Activated CD4-positive, alpha-beta T cell treated with anti-CD3 and anti-CD28 coated beads, Interleukin-2, Interleukin-6, amounts not matched to agents 100 ng/mL and 50 ng/mL, durations not matched to agents 16 hours and 8 hours (primary cell): ENCODE measurements at regions not wholly inside any gene's neighbourhood (a gene's known extent, or its start where the extent isn't known, plus 50 kb on each side); places are given as distances from the start of the nearest gene placed in this dataset.

Experiments
- DNase-seq: peaks from one replicate; pipeline ENCODE4 v3.0.0-alpha.2; 2020

DNA sequence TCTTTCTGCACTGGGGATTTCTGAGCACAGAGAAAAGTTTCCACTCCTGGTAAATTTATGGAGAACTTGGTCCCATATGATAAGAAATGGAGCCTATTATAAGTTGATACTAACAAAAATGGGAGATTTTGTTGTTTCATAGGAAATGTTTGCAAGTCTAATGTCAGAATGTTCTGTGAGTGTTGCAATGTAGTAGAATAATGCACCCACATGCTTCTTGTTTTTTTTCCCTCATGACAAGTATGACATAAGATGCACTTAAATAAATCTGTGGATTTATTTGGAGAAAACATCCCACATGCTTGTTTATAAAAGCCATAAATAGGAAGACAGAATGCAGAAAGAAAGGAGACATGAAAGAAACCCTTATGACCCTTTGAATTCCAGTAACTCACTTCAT lies 50.8 kb upstream of the KCNJ6 start:
- no peak for DNase-seq

DNA sequence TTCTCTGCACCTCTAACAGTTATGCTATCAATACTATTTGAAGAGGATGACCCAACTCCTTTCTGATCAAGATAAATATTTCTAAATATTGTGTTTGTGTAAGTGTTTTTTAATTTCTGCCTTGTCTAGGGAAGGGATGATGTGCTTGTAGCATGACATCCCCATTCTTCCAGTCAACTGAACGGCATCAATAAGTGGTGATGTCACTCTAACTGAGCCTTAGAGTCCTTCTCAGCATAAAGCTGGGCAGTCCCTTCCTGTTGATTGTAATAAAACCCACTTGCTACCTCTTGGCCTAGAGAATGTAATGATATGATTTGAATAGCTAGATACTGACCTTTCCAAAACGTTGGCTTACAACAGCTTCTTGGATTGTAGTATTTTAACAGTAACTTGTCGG lies 52.5 kb upstream of the KCNJ6 start:
- DNase-seq, result no peak

DNA sequence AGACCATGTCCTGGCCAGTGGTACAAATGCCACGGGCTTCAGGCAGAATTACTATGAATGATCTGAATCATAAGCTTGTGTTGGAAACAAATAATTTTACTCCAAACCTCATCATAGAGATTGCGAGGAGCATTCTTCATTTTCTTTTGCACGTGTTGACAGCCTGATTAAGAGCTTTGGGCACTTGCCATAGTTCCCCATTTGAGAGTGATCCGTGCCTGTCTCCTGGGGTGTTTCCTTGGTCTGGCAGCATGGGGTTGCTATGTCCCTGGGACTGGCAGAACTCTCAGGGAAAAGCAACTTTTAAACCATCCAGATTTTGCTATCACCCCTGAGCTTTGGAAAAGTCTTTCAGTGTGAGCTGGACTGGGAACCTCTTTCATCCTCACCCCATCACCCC lies 54.3 kb upstream of the KCNJ6 start:
- no peak for DNase-seq

DNA sequence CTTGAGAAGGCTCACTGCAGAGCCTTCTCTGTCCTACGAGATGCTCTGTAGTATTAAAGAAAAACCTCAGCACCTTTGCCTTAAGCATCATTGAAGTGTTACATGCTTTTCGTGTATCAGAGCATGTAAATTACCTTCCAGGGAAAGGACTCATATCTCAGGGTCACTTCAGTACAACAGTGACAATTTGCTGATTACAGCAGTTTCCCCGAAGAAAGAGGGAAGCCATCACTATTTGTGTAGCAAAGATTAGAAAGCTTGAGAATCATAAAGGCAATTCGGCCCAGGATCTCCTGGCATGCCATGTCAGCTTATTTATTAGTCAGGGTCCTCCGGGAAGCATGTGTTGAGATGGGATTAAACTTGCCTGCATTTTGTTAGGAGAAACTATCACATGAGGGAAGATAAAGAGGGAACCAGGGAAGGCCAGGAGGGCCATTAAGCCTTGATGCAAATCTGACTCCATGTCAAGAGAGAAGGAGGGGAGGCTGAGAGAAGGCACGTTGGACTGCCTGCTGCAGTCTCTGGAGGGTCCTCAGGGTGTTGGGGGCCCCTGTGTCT lies 55.2 kb upstream of the KCNJ6 start:
- DNase-seq, result no peak

DNA sequence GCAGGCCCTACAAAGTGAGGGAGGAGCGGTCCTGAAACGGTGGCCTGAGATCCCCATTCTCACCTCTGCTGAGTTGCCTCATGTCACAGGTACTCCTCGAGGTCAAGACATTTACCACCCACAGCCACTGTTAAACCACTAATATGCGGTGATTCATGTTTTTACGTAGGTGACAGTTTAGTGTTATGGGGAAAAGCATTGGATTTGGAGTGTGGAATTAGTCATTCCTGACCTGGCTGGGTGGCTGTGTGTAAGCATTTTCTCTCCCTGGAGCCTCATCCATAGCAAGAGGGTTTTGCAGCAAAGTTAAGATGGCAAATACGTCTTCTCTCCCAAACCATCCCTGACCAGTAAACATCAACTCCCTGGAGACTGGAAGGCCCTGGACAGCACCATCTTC lies 57.8 kb upstream of the KCNJ6 start:
- DNase-seq, result no peak

DNA sequence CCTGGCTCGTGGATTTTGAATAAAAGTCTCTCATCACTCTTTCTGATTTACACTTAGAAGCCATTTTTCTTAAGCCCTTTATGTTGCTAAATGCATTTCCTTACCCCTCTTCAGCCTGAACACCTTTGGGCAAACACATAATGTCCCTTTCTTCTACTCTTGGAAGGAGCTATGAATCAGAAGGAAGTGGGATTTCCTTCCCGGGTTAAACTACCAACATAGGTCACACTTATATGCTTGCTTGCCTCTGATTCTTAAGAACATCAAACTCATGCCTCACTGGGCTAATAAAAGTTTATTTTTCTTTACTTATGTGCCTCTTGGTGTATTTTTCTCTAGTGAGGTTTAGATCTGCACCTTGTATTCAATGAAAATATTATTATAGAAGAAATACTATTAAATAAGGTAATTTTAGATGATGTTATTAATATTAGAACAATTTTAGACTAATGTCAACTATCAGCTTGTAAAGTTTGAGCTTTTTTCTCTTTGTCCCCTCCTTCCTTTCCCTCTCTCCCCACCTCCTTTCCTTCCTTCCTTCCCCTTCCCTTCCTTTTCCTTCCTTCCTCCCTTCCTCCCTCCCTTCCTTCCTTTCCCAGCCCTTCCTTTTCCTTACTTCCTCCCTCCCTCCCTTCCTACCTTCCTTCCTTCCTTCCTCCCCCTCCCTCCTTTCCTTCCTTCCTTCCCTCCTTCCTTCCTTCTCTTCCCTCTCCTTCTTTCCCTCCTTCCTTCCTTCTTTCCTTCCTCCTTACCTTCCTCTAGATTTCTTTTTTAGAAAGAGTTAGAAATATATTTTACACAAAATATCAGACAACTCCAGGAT lies 66.5 kb upstream of the KCNJ6 start:
- DNase-seq, result no peak

DNA sequence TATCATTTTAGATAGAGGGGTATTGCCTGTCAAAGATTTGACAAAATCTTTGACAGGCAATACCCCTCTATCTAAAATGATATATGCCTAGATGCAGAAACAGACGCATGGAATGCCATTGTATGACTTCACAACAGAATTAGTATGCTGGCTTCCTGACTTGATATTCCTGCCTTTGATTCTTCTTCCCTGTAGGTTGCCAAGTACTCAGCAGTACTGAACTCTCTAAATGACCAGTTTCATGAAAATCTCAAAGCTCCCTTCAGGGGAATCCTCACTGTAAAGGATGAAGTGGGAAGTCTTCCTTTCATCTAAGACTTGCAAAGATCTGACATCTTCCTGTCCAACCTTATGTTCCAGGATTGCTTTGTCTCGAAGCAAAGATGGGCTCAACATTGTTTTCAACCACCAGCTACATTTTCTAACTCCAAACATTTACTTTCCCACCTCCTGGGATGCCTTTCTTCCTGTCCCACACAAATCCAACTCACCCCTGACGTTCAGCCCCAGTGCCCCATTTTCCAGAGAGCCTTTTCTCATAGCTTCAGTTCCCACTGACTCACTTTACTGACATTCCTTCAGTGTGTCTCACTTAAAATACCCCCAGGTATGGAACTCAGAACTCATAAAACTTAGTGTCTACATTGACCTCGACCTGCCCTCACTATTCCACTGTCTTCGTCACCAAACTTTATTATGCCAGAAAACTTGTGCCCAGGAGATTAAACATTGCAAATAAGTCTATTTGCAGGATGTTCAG lies 67.3 kb upstream of the KCNJ6 start:
- DNase-seq, result no peak

DNA sequence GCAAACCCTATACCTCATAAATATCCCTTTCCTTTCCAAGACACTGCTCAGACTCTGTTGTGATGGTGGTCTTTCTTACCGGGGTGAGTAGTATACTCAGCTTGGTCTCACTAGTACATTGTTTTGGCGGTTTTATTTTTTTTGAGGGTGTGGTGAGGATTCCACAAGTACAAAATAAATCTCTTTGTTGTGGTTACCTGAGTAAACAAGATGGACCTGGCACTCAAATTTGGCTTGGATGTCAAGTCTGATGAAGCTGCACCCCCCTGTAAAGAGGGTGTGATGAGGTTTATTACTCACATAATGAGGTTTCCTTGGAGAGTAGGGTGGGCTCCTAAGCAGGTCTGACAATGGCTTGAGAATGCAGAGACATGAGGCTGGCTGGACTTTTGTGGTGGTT lies 68.2 kb upstream of the KCNJ6 start:
- no peak for DNase-seq

DNA sequence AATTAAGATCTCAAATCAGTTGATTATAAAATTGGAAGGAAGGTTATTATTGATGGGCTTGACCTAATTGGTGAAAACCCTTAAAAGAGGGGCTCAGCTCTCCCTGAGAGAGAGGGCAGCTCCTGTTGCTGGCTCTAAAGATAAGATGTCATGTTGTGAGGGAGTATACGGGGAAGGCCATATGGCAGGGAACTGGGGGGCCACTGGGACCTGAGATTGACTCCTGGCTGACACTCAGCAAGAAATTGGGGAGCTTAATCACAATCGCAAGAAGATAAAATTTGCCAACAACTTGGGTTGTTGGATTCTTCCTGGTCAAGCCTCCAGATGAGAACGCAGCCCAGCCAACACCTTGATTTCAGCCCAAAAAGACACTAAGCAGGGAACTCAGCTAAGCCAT lies 69.7 kb upstream of the KCNJ6 start:
- no peak for DNase-seq

DNA sequence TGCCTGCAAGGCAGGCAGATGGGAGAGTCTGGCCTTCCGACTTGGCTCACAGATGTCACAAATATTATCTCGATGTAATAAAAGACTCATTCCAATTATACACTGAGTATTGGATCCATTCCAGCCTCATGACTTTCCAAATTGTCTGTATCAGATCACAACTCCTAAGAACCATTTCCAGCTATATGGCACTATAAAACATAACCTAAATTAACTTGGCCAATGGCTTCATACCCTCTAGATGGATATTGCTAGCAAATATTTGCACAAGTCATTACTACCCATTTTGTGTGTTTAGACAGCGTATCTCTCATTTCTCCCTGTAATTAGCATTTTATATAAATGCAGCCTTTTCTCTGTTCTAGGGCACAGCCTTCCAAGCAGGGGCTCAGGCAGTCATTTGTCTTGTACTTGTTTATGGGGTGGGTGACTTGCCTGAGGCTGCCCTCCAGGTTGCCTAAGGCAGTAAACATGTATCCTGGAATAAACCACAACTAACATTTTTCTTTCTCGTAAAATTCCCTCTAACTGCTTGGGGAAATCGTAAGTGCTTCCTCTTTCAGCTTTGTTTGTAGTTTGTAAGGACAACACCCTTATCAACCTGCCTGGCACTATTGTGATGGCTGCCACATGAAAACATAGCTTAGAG lies 70.6 kb upstream of the KCNJ6 start:
- DNase-seq, result no peak

DNA sequence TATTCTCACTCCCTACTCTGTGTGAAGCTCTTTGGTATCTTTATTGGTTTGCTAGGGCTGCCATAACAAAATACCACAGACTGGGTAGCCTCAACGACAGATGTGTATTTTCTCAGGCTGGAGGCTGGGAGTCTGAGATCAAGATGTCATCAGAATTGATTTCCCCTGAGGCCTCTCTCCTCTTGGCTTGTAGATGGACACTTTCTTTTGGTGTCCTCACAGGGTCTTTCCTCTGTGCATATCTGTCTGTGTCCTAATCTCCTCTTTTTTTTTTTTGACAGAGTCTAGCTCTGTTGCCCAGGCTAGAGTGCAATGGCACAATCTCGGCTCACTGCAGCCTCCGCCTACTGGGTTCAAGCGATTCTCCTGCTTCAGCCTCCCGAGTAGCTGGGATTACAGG lies 71.4 kb upstream of the KCNJ6 start:
- DNase-seq, result no peak

DNA sequence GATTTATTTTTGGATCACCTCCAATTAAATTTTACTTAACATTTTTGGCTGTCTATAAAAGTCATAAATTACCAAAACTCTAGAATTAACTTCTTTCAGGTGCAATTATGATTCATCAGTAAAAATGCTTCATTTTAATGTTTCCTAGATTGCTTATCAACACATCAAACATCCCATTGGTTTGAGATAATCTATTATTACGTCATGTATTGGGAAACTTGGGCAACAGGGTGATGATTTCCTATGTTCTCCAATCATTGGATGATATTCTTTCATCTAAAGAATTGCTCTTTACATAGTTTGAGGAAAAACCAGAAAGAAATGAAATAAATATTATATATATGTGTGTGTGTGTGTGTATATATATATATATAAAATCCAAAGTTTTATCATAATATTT lies 76.8 kb upstream of the KCNJ6 start:
- DNase-seq, result no peak

DNA sequence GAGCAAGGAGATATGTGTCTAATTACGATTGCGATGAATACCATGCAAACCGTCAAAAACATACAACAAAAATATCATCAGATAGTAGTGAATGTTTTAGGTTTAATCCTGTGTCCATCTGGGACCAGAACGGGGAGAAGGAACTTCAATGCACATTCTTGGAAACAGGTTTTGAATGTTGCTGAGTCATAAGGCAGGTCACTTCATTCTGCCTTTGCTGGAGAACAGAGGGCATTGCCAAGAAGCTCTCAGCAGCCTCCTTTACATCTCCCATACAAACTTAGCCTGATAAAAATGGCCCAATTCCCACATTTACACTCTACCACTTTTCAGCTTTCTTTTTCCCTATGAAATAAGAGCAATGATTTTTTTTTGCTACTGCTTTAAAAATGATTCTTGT lies 78.0 kb upstream of the KCNJ6 start:
- DNase-seq, result no peak

DNA sequence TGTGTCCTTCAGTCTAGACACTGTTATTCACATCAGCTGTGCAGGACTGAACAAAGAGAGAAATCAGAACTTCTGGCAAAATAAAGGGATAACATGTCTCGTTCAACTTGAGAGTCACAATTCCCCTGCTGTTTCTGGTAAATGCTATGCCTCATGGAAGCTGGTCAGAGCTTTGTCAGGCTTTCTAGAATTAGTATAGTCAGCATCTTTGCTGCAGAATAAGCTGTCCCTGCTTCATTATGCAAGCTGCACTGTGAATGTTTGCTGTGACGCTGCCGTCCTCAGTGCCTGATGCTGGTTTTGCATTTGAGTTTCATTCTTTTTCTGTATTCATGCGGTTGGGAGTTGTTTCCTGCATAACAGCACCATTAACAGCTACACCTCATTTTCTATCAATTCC lies 96.4 kb upstream of the KCNJ6 start:
- DNase-seq, result no peak

DNA sequence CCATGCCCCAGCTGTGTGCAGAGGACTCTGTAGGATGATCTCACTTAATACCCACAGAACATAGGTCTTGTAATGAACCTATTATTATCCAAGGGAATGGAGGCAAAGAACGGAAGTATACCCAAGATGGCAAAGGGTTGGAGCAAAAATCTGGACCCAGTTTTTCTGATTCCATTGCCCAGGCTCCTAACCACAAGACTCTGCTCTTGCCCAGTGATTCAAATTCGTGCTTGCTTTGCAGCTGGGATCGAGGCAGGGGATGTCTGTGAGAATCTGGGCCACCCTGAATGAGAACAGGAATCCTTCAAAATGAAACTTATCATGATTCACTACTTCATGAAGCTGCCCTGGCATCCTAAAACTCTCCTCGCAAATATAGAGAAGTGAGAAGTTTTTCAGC lies 97.5 kb upstream of the KCNJ6 start:
- no peak for DNase-seq

DNA sequence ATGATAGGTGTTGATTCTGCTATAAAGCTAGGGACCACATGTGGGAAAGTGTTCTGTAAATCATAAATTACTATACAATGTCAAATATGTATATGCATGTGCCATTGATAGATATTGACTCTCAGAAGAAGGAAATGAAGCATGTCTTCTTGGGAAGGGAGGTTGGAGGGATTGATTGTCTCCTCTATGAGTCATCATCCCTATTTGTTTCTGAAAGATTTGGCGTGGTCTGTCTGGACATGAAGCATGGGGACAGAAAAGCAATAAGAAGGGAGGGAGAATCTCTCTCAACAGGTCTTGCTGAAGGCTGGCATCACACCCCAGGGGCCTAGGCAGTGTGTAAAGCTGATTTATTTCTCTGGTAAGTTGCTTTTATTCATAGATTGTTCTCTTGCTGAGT lies 98.0 kb upstream of the KCNJ6 start:
- DNase-seq, result no peak

DNA sequence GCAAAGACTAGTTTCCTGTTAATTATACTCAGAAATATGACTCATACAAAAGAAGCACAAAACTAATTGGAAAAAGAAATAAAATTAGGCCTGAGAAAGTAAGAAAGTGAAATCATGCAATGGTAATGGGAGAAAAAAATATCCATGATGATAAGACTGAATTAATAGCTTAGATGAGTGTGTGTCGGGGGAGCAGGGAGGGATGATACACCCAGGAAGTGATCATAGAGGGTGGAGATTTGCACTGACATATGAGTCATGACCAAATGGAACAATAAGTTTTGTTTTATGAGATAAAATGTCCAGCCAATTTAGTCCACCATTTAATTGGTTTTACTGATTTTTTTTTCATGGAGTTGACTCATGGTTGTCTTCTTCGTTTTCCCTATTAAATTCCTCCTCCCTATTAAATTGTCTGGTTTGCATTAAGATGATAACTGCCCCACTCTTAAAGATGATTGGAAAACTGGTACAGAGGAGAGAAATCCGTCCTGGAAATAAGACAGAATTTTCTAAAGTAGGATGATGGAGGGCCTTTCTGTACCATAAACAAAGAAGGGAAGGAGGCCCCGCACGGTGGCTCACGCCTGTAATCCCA lies 111.7 kb upstream of the KCNJ6 start:
- no peak for DNase-seq

DNA sequence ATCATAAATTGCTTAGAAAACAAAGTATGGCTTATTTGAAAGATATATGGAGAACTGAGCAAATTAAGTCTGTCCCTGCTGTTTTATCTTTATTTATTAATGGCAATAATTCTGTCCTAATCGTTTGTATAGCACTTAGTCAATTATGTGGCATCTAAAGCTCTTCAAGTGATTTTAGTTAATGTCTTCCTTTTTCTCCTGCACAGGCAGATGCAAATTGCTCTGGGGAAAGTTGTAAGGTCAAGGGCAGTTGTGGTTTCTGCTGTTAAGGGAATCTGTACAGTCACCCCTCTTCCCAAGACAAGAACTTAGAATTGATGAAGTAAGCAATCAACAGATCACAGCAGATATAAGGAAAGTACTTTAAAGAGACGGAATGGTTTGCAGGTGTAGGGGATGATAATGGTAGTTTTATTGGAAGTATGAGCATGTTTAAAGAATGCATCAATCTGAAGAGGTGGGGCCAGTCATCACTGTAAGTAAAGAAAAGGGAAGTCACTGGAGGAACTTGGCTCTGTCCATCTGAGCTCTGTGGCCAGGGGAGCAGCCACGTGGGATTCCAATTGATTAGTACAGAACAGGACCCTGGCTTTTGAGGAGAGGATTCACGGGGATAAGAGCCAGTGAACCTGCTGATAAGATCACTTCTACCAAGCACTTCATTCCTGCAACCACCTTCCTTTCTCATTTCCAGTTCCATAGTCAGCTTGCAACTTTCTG lies 116.0 kb upstream of the KCNJ6 start:
- no peak for DNase-seq

DNA sequence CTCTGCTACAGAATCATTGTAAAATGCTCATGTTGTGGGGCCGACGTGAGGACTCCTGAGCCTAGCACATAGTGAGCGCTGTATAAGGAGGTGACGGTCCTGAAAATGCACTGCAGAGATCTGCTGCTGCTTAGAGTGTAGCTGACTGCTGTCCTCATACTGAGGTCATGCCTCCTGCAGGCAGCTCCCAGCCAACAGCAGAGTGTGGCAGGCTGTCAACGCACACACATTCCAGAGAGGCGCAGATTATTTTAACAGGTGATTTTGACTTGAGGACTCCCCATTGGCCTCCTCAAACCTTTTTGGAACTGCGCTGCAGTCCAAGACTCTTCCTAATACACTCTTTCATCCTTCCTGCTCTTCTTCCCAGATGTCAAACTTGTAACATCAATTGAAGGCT lies 119.8 kb upstream of the KCNJ6 start:
- no peak for DNase-seq

DNA sequence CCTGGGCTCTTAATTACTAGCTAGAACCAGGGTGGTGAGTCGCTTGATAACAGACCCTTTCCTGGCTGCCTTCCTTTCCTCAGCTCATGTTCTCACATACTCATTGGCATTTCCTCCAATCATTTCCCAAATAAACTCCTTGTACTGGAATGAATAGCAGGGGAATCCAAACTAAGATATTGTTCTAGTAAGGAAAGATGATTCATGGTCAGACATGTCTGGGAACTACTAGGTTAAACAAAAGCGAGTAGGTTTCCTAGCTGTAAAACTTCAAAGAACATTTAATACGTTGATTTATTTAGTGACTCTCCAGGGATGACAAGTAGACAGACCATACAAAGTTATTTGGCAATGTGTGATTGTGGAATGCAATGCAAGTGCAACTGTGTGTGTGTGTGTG lies 121.2 kb upstream of the KCNJ6 start:
- DNase-seq, result no peak

DNA sequence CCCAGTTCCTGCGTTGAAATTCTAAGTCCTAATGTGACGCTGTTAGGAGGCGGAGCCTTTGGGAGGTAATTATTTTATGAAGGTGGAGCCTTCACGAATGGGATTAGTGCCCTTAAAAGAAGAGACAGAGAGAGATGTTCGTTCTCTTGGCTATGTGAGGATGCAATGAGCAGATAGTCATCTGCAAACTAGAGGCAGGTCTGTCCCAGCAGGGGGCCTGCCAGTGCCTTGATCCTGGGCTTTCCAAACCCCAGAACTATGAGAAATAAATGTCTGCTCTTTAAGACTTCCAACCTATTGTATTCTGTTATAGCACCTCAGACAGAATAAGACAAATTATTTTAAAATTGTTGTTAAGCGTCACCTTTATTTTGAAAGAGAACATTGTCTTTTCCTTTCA lies 123.1 kb upstream of the KCNJ6 start:
- no peak for DNase-seq

DNA sequence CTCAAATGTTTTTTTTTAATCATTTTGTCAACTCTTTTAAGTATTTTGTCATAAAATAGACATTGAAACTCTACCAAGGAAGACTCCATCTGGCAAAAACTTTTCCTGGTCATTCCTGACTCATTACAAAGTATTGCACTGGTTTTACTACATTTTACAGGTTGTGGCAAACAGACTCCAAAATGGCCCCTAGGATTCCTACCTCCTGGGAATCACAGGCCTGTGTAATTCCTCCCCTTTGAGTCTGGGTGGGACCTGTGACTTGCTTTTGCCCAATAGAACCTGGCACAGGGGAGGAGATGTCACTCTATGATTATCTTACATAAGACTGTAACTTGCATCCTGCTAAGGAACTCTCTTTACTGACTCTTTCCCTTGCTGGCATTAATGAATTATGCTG lies 123.6 kb upstream of the KCNJ6 start:
- no peak for DNase-seq

DNA sequence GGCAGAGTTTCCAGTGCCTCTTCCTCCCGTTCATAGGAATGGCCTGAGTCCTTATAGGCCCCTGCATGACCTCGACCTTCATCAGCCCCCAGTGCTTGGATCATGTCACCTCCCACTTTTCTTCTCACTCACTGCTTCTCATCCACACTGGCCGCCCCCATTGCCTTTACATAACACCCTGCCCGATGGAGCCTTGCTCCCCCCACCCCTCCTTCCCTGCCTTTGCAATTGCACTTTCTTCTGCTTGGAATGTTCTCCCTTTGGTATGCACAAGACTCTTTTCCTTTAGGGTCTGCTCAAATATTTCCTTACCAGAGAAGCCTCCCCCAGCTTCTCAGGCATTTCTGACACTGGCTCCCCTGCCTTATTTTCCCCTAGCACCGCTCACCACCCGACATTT lies 125.2 kb upstream of the KCNJ6 start:
- DNase-seq, result no peak
